ENCODE measurements at regions not wholly inside any gene's neighbourhood (a gene's known extent, or its start where the extent isn't known, plus 50 kb on each side); places are given as distances from the start of the nearest gene placed in this dataset.
"Not testable (repeated sequence)": the region's sequence is repeated elsewhere in the genome, so short reads cannot be mapped to it uniquely, and the experiment has no call there.

GRCh38 chr7:152544971-152545619 is 109.3 kb upstream of the KMT2C start:
- no peak for TF ChIP-seq MAX (IDR thresholded peaks at IDR 0.05; ENCODE audit: low read depth, low read length)
- TF ChIP-seq MYC (IDR thresholded peaks at IDR 0.05; ENCODE audit: low read depth, low read length) = no peak
- no peak for TF ChIP-seq POLR2A (IDR thresholded peaks at IDR 0.05; ENCODE audit: extremely low read depth, insufficient read length)
- no peak for TF ChIP-seq CTCF (IDR thresholded peaks at IDR 0.05; ENCODE audit: low read depth, low read length)
- no peak for DNase-seq (ENCODE audit: low read depth)
- H3K4me3 ChIP-seq (ENCODE audit: low read depth, low read length) = no peak overlapping the region

- TF ChIP-seq CTCF (IDR thresholded peaks at IDR 0.05; ENCODE audit: low read depth, low read length) = no peak
- TF ChIP-seq MAX (IDR thresholded peaks at IDR 0.05; ENCODE audit: low read depth, low read length) = no peak
- no peak for TF ChIP-seq MYC (IDR thresholded peaks at IDR 0.05; ENCODE audit: low read depth, low read length)
- TF ChIP-seq POLR2A (IDR thresholded peaks at IDR 0.05; ENCODE audit: extremely low read depth, insufficient read length) = no peak
- no peak for DNase-seq (ENCODE audit: low read depth)
- H3K4me3 ChIP-seq (ENCODE audit: low read depth, low read length) = no peak overlapping the region
Observed at GRCh38 chr7:152544481-152544927, 108.7 kb upstream of the KMT2C start.

GRCh38 chr7:152543799-152544198 is 108.0 kb upstream of the KMT2C start:
- no peak for DNase-seq (ENCODE audit: low read depth)
- TF ChIP-seq POLR2A (IDR thresholded peaks at IDR 0.05; ENCODE audit: extremely low read depth, insufficient read length) = no peak
- no peak for TF ChIP-seq CTCF (IDR thresholded peaks at IDR 0.05; ENCODE audit: low read depth, low read length)
- no peak for TF ChIP-seq MAX (IDR thresholded peaks at IDR 0.05; ENCODE audit: low read depth, low read length)
- TF ChIP-seq MYC (IDR thresholded peaks at IDR 0.05; ENCODE audit: low read depth, low read length) = no peak
- H3K4me3 ChIP-seq (ENCODE audit: low read depth, low read length) = no peak overlapping the region

GRCh38 chr7:152541892-152542291 is 106.1 kb upstream of the KMT2C start:
- H3K4me3 ChIP-seq (ENCODE audit: low read depth, low read length) = no peak overlapping the region
- TF ChIP-seq MAX (IDR thresholded peaks at IDR 0.05; ENCODE audit: low read depth, low read length) (no peak), CTCF (IDR thresholded peaks at IDR 0.05; ENCODE audit: low read depth, low read length) (no peak), MYC (IDR thresholded peaks at IDR 0.05; ENCODE audit: low read depth, low read length) (no peak), POLR2A (IDR thresholded peaks at IDR 0.05; ENCODE audit: extremely low read depth, insufficient read length) (no peak)
- no peak for DNase-seq (ENCODE audit: low read depth)

GRCh38 chr7:152539190-152539495 is 103.3 kb upstream of the KMT2C start:
- DNase-seq (ENCODE audit: low read depth) = not testable (repeated sequence)

GRCh38 chr7:152538346-152539189 is 102.8 kb upstream of the KMT2C start:
- DNase-seq (ENCODE audit: low read depth); H3K4me3 ChIP-seq (ENCODE audit: low read depth, low read length): not testable (repeated sequence)

More at GRCh38 chr7:152539190-152539495, 103.3 kb upstream of the KMT2C start:
- H3K4me3 ChIP-seq (ENCODE audit: low read depth, low read length) = not testable (repeated sequence)
